DOHH2 (cell line): ENCODE measurements at regions not wholly inside any gene's neighbourhood (a gene's known extent, or its start where the extent isn't known, plus 50 kb on each side); places are given as distances from the start of the nearest gene placed in this dataset.
"Not testable (repeated sequence)": the region's sequence is repeated elsewhere in the genome, so short reads cannot be mapped to it uniquely, and the experiment has no call there.

Experiments
- H3F3A ChIP-seq: fragments of 200-600 bp; sonication (generic), shearing (Covaris generic); 2 replicates; pipeline ENCODE4 v1.6.0; 2016; ENCODE audit warnings: antibody characterized with exemption, mild to moderate bottlenecking; ENCODE audit not compliant: control insufficient read depth, insufficient read depth
- H3K27ac ChIP-seq: fragments of 200-600 bp; sonication (generic); 2 replicates; pipeline ENCODE4 v1.5.1; 2014; ENCODE audit warnings: low read depth, mild to moderate bottlenecking, low read length, moderate library complexity
- H3K27me3 ChIP-seq: fragments of 200-600 bp; sonication (generic); 2 replicates; pipeline ENCODE4 v1.6.1; 2014; ENCODE audit warnings: mild to moderate bottlenecking, low read length, mixed read lengths; ENCODE audit not compliant: control insufficient read depth
- H3K36me3 ChIP-seq: fragments of 200-600 bp; sonication (generic); 2 replicates; pipeline ENCODE4 v1.6.1; 2014; ENCODE audit warnings: mild to moderate bottlenecking, low read length, moderate library complexity, mixed read lengths; ENCODE audit not compliant: control insufficient read depth
- H3K4me1 ChIP-seq: fragments of 200-600 bp; sonication (generic); 2 replicates; pipeline ENCODE4 v1.6.1; 2014; ENCODE audit warnings: mild to moderate bottlenecking, low read length, mixed read lengths; ENCODE audit not compliant: control insufficient read depth
- H3K4me2 ChIP-seq: fragments of 200-600 bp; sonication (generic); 2 replicates; pipeline ENCODE4 v1.6.0; 2014; ENCODE audit warnings: mild to moderate bottlenecking, low read length, moderate library complexity
- H3K4me3 ChIP-seq: fragments of 200-600 bp; sonication (generic); 2 replicates; pipeline ENCODE4 v1.5.1; 2014; ENCODE audit warnings: mild to moderate bottlenecking, low read length, mixed read lengths
- H3K79me2 ChIP-seq: fragments of 200-600 bp; sonication (generic); 2 replicates; pipeline ENCODE4 v1.6.1; 2014; ENCODE audit warnings: mild to moderate bottlenecking, low read length, mixed read lengths; ENCODE audit not compliant: control insufficient read depth
- H3K9me2 ChIP-seq: fragments of 200-600 bp; sonication (generic); replicated peaks from 2 replicates; pipeline ENCODE4 v1.6.1; 2014; ENCODE audit warnings: mild to moderate bottlenecking, low read length, mixed read lengths; ENCODE audit not compliant: control insufficient read depth
- H3K9me3 ChIP-seq: fragments of 200-600 bp; sonication (generic); 2 replicates; pipeline ENCODE4 v1.6.1; 2014; ENCODE audit warnings: antibody characterized with exemption, low read length, mixed read lengths; ENCODE audit not compliant: control insufficient read depth, insufficient read depth
- H4K20me1 ChIP-seq: fragments of 200-600 bp; sonication (generic); 2 replicates; pipeline ENCODE4 v1.6.0; 2014; ENCODE audit warnings: low read depth, mild to moderate bottlenecking, antibody characterized with exemption, low read length, moderate library complexity; ENCODE audit not compliant: control insufficient read depth, insufficient read depth
- CTCF ChIP-seq: fragments of 200-600 bp; sonication (generic); IDR thresholded peaks from one replicate; pipeline ENCODE4 v1.5.1; 2014; ENCODE audit warnings: antibody characterized with exemption, mild to moderate bottlenecking, low read depth, low read length; ENCODE audit not compliant: poor library complexity, severe bottlenecking
- EZH2phosphoT487 ChIP-seq: fragments of 200-600 bp; sonication (generic); IDR thresholded peaks from 2 replicates; pipeline ENCODE4 v1.6.1; 2017; ENCODE audit warnings: borderline replicate concordance, mild to moderate bottlenecking, antibody characterized with exemption, low read length, moderate library complexity, mixed read lengths

- Histone ChIP-seq H4K20me1 (no peaks in the 10 kb centered on the region), H3K27ac (no peak overlapping the region), H3K9me3 (no peaks in the 10 kb centered on the region), H3K4me2 (no peak overlapping the region), H3K4me1 (no peaks in the 10 kb centered on the region), H3K9me2 (no peaks in the 10 kb centered on the region), H3K79me2 (no peaks in the 10 kb centered on the region), H3K4me3 (no peak overlapping the region), H3K27me3 (no peaks in the 10 kb centered on the region), H3K36me3 (no peaks in the 10 kb centered on the region), H3F3A (no peaks in the 10 kb centered on the region)
- TF ChIP-seq EZH2phosphoT487 (no peak), CTCF (no peak)
Measured at GRCh38 chr16:87034317-87034716, 282.9 kb downstream of the C16orf95 start.

GRCh38 chr16:87035053-87035452 is 282.1 kb downstream of the C16orf95 start:
- H3K9me3 ChIP-seq = no peaks in the 10 kb centered on the region
- no peaks in the 10 kb centered on the region for H3K36me3 ChIP-seq
- no peaks in the 10 kb centered on the region for H4K20me1 ChIP-seq
- H3K4me1 ChIP-seq = no peaks in the 10 kb centered on the region
- H3K9me2 ChIP-seq = no peaks in the 10 kb centered on the region
- H3K4me2 ChIP-seq = no peak overlapping the region
- no peaks in the 10 kb centered on the region for H3K79me2 ChIP-seq
- H3K4me3 ChIP-seq = no peak overlapping the region
- no peaks in the 10 kb centered on the region for H3K27me3 ChIP-seq
- no peak overlapping the region for H3K27ac ChIP-seq
- H3F3A ChIP-seq = no peaks in the 10 kb centered on the region
- TF ChIP-seq EZH2phosphoT487 (no peak), CTCF (no peak)

- H3K4me2 ChIP-seq = no peak overlapping the region
- no peaks in the 10 kb centered on the region for H4K20me1 ChIP-seq
Measured at GRCh38 chr16:87037012-87037411, 280.2 kb downstream of the C16orf95 start.

GRCh38 chr16:87038528-87038927 is 278.7 kb downstream of the C16orf95 start:
- H3K4me1 ChIP-seq, H3F3A ChIP-seq, H4K20me1 ChIP-seq, H3K27me3 ChIP-seq, H3K79me2 ChIP-seq, H3K9me3 ChIP-seq, H3K36me3 ChIP-seq, H3K4me3 ChIP-seq, H3K4me2 ChIP-seq, H3K9me2 ChIP-seq, H3K27ac ChIP-seq: not testable (repeated sequence)

More at GRCh38 chr16:87037012-87037411, 280.2 kb downstream of the C16orf95 start:
- no peaks in the 10 kb centered on the region for H3K79me2 ChIP-seq
- H3K9me3 ChIP-seq = no peaks in the 10 kb centered on the region
- no peak for TF ChIP-seq EZH2phosphoT487
- TF ChIP-seq CTCF = no peak
- no peaks in the 10 kb centered on the region for H3K36me3 ChIP-seq
- H3K4me1 ChIP-seq = no peaks in the 10 kb centered on the region
- H3K27me3 ChIP-seq = no peaks in the 10 kb centered on the region
- no peak overlapping the region for H3K27ac ChIP-seq
- no peaks in the 10 kb centered on the region for H3K9me2 ChIP-seq
- no peak overlapping the region for H3K4me3 ChIP-seq
- H3F3A ChIP-seq = no peaks in the 10 kb centered on the region
